ENCODE measurements at regions not wholly inside any gene's neighbourhood (a gene's known extent, or its start where the extent isn't known, plus 50 kb on each side); places are given as distances from the start of the nearest gene placed in this dataset.

GRCh38 chr18:73059280-73059679 is 191.5 kb upstream of the NETO1 start:
- no peak for TF ChIP-seq POLR2AphosphoS5 (IDR thresholded peaks at IDR 0.05; ENCODE audit: low read depth, low read length)
- TF ChIP-seq, protein P1, sequence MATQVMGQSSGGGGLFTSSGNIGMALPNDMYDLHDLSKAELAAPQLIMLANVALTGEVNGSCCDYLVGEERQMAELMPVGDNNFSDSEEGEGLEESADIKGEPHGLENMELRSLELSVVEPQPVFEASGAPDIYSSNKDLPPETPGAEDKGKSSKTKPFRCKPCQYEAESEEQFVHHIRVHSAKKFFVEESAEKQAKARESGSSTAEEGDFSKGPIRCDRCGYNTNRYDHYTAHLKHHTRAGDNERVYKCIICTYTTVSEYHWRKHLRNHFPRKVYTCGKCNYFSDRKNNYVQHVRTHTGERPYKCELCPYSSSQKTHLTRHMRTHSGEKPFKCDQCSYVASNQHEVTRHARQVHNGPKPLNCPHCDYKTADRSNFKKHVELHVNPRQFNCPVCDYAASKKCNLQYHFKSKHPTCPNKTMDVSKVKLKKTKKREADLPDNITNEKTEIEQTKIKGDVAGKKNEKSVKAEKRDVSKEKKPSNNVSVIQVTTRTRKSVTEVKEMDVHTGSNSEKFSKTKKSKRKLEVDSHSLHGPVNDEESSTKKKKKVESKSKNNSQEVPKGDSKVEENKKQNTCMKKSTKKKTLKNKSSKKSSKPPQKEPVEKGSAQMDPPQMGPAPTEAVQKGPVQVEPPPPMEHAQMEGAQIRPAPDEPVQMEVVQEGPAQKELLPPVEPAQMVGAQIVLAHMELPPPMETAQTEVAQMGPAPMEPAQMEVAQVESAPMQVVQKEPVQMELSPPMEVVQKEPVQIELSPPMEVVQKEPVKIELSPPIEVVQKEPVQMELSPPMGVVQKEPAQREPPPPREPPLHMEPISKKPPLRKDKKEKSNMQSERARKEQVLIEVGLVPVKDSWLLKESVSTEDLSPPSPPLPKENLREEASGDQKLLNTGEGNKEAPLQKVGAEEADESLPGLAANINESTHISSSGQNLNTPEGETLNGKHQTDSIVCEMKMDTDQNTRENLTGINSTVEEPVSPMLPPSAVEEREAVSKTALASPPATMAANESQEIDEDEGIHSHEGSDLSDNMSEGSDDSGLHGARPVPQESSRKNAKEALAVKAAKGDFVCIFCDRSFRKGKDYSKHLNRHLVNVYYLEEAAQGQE (IDR thresholded peaks at IDR 0.05; ENCODE audit: low read depth), result no peak
